Prostate gland (tissue), 1 donor: ENCODE measurements at regions not wholly inside any gene's neighbourhood (a gene's known extent, or its start where the extent isn't known, plus 50 kb on each side); places are given as distances from the start of the nearest gene placed in this dataset.

Source experiments
- POLR2A ChIP-seq: fragments of 450-650 bp; IDR thresholded peaks from one replicate; pipeline ENCODE4 v1.6.1; 2016; ENCODE audit warnings: antibody characterized with exemption, mild to moderate bottlenecking
- POLR2AphosphoS5 ChIP-seq: sonication (generic); formaldehyde crosslinking; IDR thresholded peaks from one replicate; pipeline ENCODE4 v1.6.1; 2017; ENCODE audit warnings: antibody characterized with exemption

DNA sequence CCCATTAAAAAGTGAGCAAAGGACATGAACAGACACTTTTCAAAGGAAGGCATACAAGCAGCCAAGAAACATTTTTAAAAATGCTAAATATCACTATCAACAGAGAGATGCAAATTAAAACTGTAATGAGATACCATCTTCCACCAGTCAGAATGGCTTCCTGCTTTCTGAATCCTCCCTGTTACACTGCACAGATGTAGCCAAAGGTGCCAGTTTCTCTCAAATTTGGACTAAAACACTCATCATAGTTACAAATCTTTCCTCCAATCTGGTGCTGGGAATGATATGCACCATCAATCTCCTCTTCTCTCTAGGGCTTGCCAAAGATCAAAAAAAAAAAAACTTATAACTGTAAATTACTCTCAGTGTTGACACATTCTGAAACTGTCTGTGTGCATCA is 311.8 kb upstream of the CLEC14A start:
- no peak for TF ChIP-seq POLR2A
- TF ChIP-seq POLR2AphosphoS5, result no peak
